Chondrocyte (in vitro differentiated cells): ENCODE measurements at regions not wholly inside any gene's neighbourhood (a gene's known extent, or its start where the extent isn't known, plus 50 kb on each side); places are given as distances from the start of the nearest gene placed in this dataset.

Experiments
- DNase-seq: peaks from one replicate; pipeline ENCODE4 v3.0.0; 2021; ENCODE audit warnings: mixed read lengths, low spot score
- H3K27ac Mint-ChIP-seq: one replicate; pipeline ENCODE4 v1.8.0; 2021; ENCODE audit warnings: mild to moderate bottlenecking, moderate library complexity, mixed read lengths; ENCODE audit not compliant: unreplicated experiment
- H3K27me3 Mint-ChIP-seq: 2 replicates; pipeline ENCODE4 v1.8.0; 2021; ENCODE audit warnings: low read depth, mixed read lengths
- H3K36me3 Mint-ChIP-seq: 2 replicates; pipeline ENCODE4 v1.8.0; 2021; ENCODE audit warnings: low read depth, mixed read lengths
- H3K4me1 Mint-ChIP-seq: 2 replicates; pipeline ENCODE4 v1.8.0; 2021; ENCODE audit warnings: low read depth, mild to moderate bottlenecking, mixed read lengths
- H3K4me3 Mint-ChIP-seq: one replicate; pipeline ENCODE4 v1.8.0; 2021; ENCODE audit warnings: mild to moderate bottlenecking, moderate library complexity, mixed read lengths; ENCODE audit not compliant: unreplicated experiment
- H3K9me3 Mint-ChIP-seq: 2 replicates; pipeline ENCODE4 v1.8.0; 2021; ENCODE audit warnings: low read depth, mixed read lengths
- CTCF ChIP-seq: fragments of 200-600 bp; sonication (generic); IDR thresholded peaks from 2 replicates; pipeline ENCODE4 v1.5.0; 2021; ENCODE audit warnings: antibody characterized with exemption, mild to moderate bottlenecking, moderate library complexity

GRCh38 chr3:194938845-194939531 lies 253.3 kb downstream of the FAM43A start:
- peaks cover 1% of the 10 kb centered on the region for H3K27me3 Mint-ChIP-seq
- no peak overlapping the region for H3K4me3 Mint-ChIP-seq
- no peak for DNase-seq
- no peaks in the 10 kb centered on the region for H3K36me3 Mint-ChIP-seq
- H3K27ac Mint-ChIP-seq: no peak overlapping the region
- no peak for TF ChIP-seq CTCF
- H3K4me1 Mint-ChIP-seq: peaks cover 6% of the 10 kb centered on the region
- no peaks in the 10 kb centered on the region for H3K9me3 Mint-ChIP-seq

GRCh38 chr3:194939532-194939909 lies 253.8 kb downstream of the FAM43A start:
- Mint-ChIP-seq H3K27me3 (peaks cover 1% of the 10 kb centered on the region), H3K4me1 (peaks cover 6% of the 10 kb centered on the region), H3K4me3 (no peak overlapping the region), H3K27ac (no peak overlapping the region), H3K9me3 (no peaks in the 10 kb centered on the region), H3K36me3 (no peaks in the 10 kb centered on the region)
- no peak for DNase-seq
- no peak for TF ChIP-seq CTCF

- no peak for DNase-seq
- TF ChIP-seq CTCF: no peak
- Mint-ChIP-seq H3K4me3 (no peak overlapping the region), H3K9me3 (no peaks in the 10 kb centered on the region), H3K36me3 (no peaks in the 10 kb centered on the region), H3K27me3 (peaks cover 1% of the 10 kb centered on the region), H3K4me1 (peaks cover 6% of the 10 kb centered on the region), H3K27ac (no peak overlapping the region)
These were observed 254.5 kb downstream of the FAM43A start for GRCh38 chr3:194939949-194940770.

- H3K27ac Mint-ChIP-seq: no peak overlapping the region
- no peaks in the 10 kb centered on the region for H3K36me3 Mint-ChIP-seq
- peaks cover 1% of the 10 kb centered on the region for H3K27me3 Mint-ChIP-seq
- no peak for DNase-seq
- TF ChIP-seq CTCF: no peak
- no peak overlapping the region for H3K4me3 Mint-ChIP-seq
- peaks cover 6% of the 10 kb centered on the region for H3K4me1 Mint-ChIP-seq
- H3K9me3 Mint-ChIP-seq: no peaks in the 10 kb centered on the region
These were observed 255.8 kb downstream of the FAM43A start for GRCh38 chr3:194941360-194941955.

- no peak for TF ChIP-seq CTCF
- Mint-ChIP-seq H3K27me3 (peaks cover 1% of the 10 kb centered on the region), H3K27ac (no peak overlapping the region), H3K4me1 (peaks cover 6% of the 10 kb centered on the region), H3K9me3 (no peaks in the 10 kb centered on the region), H3K36me3 (no peaks in the 10 kb centered on the region), H3K4me3 (no peak overlapping the region)
- no peak for DNase-seq
These were observed 256.4 kb downstream of the FAM43A start for GRCh38 chr3:194941956-194942511.
